HFFc6 (cell line): ENCODE measurements at regions not wholly inside any gene's neighbourhood (a gene's known extent, or its start where the extent isn't known, plus 50 kb on each side); places are given as distances from the start of the nearest gene placed in this dataset.

Experiments used
- DNase-seq: peaks from one replicate; pipeline ENCODE4 v3.0.0-alpha.2; 2018
- H3K27ac Mint-ChIP-seq: 2 replicates; pipeline ENCODE4 v1.8.0; 2020; ENCODE audit warnings: mild to moderate bottlenecking, mixed read lengths
- H3K27me3 Mint-ChIP-seq: 2 replicates; pipeline ENCODE4 v1.8.0; 2021; ENCODE audit warnings: mild to moderate bottlenecking, moderate library complexity, mixed read lengths; ENCODE audit not compliant: insufficient read depth
- H3K36me3 Mint-ChIP-seq: 2 replicates; pipeline ENCODE4 v1.8.0; 2021; ENCODE audit warnings: low read depth, mixed read lengths
- H3K4me1 Mint-ChIP-seq: 2 replicates; pipeline ENCODE4 v1.8.0; 2020; ENCODE audit warnings: low read depth, mixed read lengths
- H3K4me3 Mint-ChIP-seq: 2 replicates; pipeline ENCODE4 v1.8.0; 2020; ENCODE audit warnings: mild to moderate bottlenecking, moderate library complexity, mixed read lengths
- H3K9me3 Mint-ChIP-seq: 2 replicates; pipeline ENCODE4 v1.8.0; 2020; ENCODE audit warnings: mild to moderate bottlenecking, mixed read lengths
- TF ChIP-seq, protein P1 (sequence below): fragments of 200-600 bp; sonication (generic); IDR thresholded peaks from 2 replicates; pipeline ENCODE4 v1.5.0; 2021; ENCODE audit warnings: antibody characterized with exemption, mild to moderate bottlenecking

DNA sequence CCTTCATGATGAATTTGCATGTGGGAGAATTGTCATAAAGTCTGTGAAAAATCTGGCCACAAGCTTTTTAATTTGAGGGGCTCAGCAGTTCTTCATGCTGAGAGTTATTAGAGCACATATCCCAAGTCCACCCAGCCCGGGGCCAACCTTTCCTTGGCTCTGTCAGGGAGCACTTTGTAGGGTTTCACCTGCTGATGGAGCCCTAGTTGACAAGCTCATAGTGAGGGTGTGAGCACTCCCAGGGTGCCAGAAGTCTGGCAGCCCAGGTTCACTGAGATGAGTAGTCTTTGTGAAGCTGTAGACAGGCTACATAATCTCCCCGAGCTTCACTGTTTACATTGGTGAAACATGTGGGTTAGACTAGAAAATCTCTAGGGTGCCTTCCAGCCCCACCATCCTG lies 97.2 kb upstream of the NREP start:
- H3K27ac Mint-ChIP-seq: no peak overlapping the region
- TF ChIP-seq, protein P1, sequence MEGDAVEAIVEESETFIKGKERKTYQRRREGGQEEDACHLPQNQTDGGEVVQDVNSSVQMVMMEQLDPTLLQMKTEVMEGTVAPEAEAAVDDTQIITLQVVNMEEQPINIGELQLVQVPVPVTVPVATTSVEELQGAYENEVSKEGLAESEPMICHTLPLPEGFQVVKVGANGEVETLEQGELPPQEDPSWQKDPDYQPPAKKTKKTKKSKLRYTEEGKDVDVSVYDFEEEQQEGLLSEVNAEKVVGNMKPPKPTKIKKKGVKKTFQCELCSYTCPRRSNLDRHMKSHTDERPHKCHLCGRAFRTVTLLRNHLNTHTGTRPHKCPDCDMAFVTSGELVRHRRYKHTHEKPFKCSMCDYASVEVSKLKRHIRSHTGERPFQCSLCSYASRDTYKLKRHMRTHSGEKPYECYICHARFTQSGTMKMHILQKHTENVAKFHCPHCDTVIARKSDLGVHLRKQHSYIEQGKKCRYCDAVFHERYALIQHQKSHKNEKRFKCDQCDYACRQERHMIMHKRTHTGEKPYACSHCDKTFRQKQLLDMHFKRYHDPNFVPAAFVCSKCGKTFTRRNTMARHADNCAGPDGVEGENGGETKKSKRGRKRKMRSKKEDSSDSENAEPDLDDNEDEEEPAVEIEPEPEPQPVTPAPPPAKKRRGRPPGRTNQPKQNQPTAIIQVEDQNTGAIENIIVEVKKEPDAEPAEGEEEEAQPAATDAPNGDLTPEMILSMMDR: no peak
- H3K36me3 Mint-ChIP-seq: no peaks in the 10 kb centered on the region
- H3K9me3 Mint-ChIP-seq: no peaks in the 10 kb centered on the region
- H3K27me3 Mint-ChIP-seq: no peaks in the 10 kb centered on the region
- no peak for DNase-seq
- no peak overlapping the region for H3K4me3 Mint-ChIP-seq
- peaks cover 17% of the 10 kb centered on the region for H3K4me1 Mint-ChIP-seq

DNA sequence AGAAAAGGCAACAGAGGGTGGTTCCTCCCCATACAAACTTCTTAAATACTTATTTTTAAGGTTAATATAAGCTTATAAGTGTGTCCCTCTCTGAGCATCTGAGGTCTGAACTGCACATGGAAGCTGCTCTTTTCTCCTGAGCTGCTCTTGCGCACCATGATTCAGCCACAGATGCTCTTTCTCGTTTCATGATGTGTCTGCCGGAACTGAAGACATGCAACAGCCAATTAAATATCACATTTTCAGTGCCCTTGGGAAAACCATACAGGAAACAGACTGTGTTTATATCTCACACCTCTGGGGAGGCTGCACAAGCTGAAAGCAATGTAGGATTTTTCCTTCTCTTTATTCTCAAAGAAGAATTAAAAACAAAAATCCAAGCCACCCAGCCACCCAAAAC lies 96.8 kb upstream of the NREP start:
- Mint-ChIP-seq H3K9me3 (no peaks in the 10 kb centered on the region), H3K36me3 (no peaks in the 10 kb centered on the region), H3K4me1 (peaks cover 13% of the 10 kb centered on the region; the same call in 1 of the 2 replicates), H3K27ac (no peak overlapping the region), H3K4me3 (no peak overlapping the region), H3K27me3 (no peaks in the 10 kb centered on the region)
- TF ChIP-seq, protein P1: no peak
- DNase-seq: no peak

DNA sequence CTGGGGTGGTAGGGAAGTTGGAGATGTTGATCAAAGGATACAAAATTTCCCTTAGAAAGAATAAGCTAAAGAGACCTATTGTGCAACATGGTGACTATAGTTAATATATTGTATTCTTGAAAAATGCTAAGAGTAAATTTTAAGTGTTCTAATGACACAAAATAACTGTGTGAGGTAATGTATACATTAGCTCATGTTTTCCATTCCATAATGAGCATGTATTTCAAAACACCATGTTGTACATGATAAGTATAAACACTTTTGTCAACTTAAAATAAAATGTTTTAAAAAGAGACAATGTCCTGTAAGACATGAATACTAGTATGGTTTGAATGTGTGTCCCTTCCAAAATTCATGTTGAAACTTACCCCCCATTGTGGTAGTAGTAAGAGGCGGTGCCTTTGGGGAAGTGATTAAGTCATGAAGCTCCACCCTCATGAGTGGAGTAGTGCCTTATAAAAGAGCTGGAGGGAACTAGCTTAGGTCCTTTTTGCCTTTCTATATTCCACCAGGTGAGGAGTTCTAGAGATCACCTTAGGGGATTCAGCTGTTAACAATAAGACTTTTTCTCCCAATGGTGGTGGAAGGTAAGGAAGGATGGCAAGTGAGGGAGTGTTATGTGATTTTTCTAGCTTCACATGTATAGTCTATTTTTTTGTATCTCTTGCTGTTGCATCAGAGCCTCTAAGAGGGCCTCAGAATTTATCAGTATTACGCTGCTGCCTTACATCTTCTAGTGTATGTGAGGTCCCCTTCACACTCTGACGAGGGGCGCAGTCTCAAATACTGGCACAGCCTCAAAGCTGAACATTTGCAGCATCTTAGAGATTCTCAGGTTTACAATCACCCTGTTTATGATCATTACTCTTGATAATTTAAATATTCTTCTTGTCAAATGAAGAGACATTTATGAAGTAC lies 94.9 kb upstream of the NREP start:
- no peaks in the 10 kb centered on the region for H3K27me3 Mint-ChIP-seq
- no peak overlapping the region for H3K4me3 Mint-ChIP-seq
- no peak overlapping the region for H3K27ac Mint-ChIP-seq
- TF ChIP-seq, protein P1: no peak
- peaks cover 8% of the 10 kb centered on the region; the same call in 1 of the 2 replicates for H3K4me1 Mint-ChIP-seq
- H3K9me3 Mint-ChIP-seq: no peaks in the 10 kb centered on the region
- no peak for DNase-seq
- no peaks in the 10 kb centered on the region for H3K36me3 Mint-ChIP-seq

DNA sequence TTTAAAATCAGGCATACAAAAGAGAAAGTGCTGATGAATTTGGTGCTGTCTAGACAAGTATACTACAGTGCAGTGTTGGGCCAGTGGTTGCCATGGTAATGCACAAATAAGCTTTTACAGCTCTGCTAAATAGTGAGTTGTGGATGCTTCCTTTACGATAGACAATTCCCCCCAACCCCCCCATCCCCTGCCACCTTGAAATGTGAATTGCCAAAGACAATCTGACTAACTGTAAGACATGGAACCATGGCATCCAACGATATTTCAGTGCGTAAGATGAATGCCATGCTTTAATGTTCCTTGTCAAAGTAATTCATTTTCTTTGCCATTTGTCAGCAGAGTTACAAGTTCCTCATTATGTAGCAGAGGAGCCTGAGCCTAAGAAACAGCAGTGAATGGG lies 91.5 kb upstream of the NREP start:
- H3K36me3 Mint-ChIP-seq: no peaks in the 10 kb centered on the region
- H3K27me3 Mint-ChIP-seq: no peaks in the 10 kb centered on the region
- H3K9me3 Mint-ChIP-seq: no peaks in the 10 kb centered on the region

DNA sequence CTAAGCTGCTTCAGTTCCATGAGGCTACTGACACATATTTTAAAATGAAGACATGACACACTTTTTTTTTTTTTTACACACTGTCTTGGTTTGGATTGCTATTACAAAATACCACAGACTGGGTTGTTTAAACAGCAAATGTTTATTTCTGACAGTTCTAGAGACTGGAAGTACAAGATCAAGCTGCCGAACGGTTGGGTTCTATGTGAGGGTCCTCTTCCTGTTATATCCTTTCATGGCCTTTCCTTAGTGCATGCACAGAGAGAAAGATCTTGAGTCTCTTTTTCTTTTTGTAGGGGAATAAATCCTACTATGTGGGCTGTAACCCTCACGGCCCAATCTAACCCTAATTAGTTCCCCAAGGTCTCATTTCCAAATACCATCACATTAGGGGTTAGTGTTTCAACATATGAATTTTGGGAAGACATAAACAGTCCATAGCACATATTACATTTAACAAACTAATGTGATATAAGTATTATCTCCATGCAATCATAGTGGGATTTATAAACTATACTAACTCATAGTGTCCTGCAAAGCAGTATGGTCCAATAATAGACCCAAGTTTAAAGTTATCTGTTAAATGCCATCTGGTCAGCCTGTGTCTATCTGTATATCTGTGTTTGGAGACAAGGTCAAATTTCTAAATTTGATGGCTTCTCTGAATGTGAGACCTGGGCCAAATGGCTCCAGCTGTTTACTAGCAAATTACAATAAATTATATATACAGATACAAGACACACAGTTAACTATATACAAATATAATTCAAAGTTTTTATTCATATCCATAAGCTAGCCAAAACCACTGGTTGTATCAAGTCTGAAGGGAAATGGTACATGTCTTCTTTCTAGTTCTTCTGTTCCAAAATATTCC lies 90.3 kb upstream of the NREP start:
- Mint-ChIP-seq H3K4me1 (no peaks in the 10 kb centered on the region), H3K27me3 (no peaks in the 10 kb centered on the region), H3K9me3 (no peaks in the 10 kb centered on the region), H3K4me3 (no peak overlapping the region), H3K36me3 (no peaks in the 10 kb centered on the region), H3K27ac (no peak overlapping the region)
- TF ChIP-seq, protein P1: no peak
- DNase-seq: no peak

More for the DNA sequence above, 91.5 kb upstream of the NREP start:
- no peak overlapping the region for H3K27ac Mint-ChIP-seq
- TF ChIP-seq, protein P1: no peak
- H3K4me3 Mint-ChIP-seq: no peak overlapping the region
- H3K4me1 Mint-ChIP-seq: no peaks in the 10 kb centered on the region
- no peak for DNase-seq
